Tibial nerve (tissue), 4 donors: ENCODE measurements at regions not wholly inside any gene's neighbourhood (a gene's known extent, or its start where the extent isn't known, plus 50 kb on each side); places are given as distances from the start of the nearest gene placed in this dataset.

Source experiments
- EP300 ChIP-seq, 2 donors: sonication (generic); formaldehyde crosslinking; IDR thresholded peaks; one replicate each; pipeline ENCODE4 v1.6.1; 2017; ENCODE audit warnings: antibody characterized with exemption in 2 of 2, mild to moderate bottlenecking in 1 of 2
- TF ChIP-seq, protein P1 (sequence below), 5 experiments: fragments of 200-600 bp in 3 of 5; fragments of 450-650 bp in 2 of 5; sonication (generic) in 3 of 5; IDR thresholded peaks; one replicate each; pipeline ENCODE4 v1.5.1; 2016 to 2019; ENCODE audit warnings: antibody characterized with exemption in 5 of 5, mild to moderate bottlenecking in 3 of 5, moderate library complexity in 2 of 5

DNA sequence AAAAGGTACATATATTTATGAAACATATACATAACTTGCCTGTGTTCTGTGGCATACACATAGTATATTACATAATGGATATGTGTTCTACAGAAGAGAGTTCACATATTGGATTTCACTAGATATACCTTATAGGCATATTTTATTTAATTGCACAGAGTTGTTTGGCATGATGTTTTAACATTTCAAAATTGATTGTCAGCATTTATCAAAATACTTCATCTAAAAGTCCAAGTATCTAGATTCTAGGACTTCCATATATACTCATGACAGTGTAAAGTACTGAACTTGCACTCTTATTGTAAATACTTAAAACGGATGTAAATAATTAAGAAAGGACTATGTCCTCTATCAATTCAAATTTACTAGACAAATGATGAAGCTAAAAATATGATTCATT lies 995.3 kb upstream of the LRRTM1 start:
- TF ChIP-seq, protein P1, sequence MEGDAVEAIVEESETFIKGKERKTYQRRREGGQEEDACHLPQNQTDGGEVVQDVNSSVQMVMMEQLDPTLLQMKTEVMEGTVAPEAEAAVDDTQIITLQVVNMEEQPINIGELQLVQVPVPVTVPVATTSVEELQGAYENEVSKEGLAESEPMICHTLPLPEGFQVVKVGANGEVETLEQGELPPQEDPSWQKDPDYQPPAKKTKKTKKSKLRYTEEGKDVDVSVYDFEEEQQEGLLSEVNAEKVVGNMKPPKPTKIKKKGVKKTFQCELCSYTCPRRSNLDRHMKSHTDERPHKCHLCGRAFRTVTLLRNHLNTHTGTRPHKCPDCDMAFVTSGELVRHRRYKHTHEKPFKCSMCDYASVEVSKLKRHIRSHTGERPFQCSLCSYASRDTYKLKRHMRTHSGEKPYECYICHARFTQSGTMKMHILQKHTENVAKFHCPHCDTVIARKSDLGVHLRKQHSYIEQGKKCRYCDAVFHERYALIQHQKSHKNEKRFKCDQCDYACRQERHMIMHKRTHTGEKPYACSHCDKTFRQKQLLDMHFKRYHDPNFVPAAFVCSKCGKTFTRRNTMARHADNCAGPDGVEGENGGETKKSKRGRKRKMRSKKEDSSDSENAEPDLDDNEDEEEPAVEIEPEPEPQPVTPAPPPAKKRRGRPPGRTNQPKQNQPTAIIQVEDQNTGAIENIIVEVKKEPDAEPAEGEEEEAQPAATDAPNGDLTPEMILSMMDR (IDR thresholded peaks at IDR 0.05), result no peak
- TF ChIP-seq EP300 (IDR thresholded peaks at IDR 0.05), result no peak
